HCT116 (cell line): ENCODE measurements at regions not wholly inside any gene's neighbourhood (a gene's known extent, or its start where the extent isn't known, plus 50 kb on each side); places are given as distances from the start of the nearest gene placed in this dataset.

Experiments
- ATAC-seq: fragments of 200-7000 bp; cut with Tn5 transposase; 2 replicates; pipeline ENCODE4 v1.9.1; 2020; ENCODE audit warnings: mild to moderate bottlenecking, moderate library complexity
- BruUV-seq: library from RNA; stranded (reverse); fragments of 400-500 nt; replicated peaks from 2 replicates; lab custom pipeline; 2021; lab: Mats Ljungman, UMichigan
- CTCF ChIA-PET: fragments of 300-600 bp; sonication (Branson Sonifier 250); formaldehyde crosslinking; loops from one replicate; lab custom pipeline; 2021; ENCODE audit warnings: antibody characterized with exemption; lab: Charles Lee
- POLR2A ChIA-PET: fragments of 300-600, 350-600 bp; sonication (Branson Sonifier 250); formaldehyde crosslinking; loops from one replicate; lab custom pipeline; 2021; ENCODE audit warnings: antibody characterized with exemption; lab: Charles Lee
- RAD21 ChIA-PET, 2 experiments: fragments of 300-600 bp; sonication (Branson Sonifier 250); formaldehyde crosslinking; loops; one replicate each; lab custom pipeline; 2023; ENCODE audit warnings: low total read pairs in 2 of 2; ENCODE audit not compliant: uncharacterized antibody in 2 of 2, unreplicated experiment in 2 of 2, low non-redundant PET in 1 of 2; lab: Charles Lee
- DNase-seq: peaks from one replicate; pipeline ENCODE4 v3.0.0-alpha.2; 2010; ENCODE audit warnings: low read depth, low spot score
- H2AFZ ChIP-seq: fragments of 200-600 bp; shearing (Covaris generic), sonication (generic); 2 replicates; pipeline ENCODE4 v1.6.1; 2017; ENCODE audit warnings: low read depth, mixed run types, mixed read lengths, antibody characterized with exemption, low read length; ENCODE audit not compliant: poor library complexity, severe bottlenecking
- H3K27ac ChIP-seq: 2 replicates; pipeline ENCODE4 v1.5.1; 2012; ENCODE audit warnings: low read depth, low read length
- H3K27me3 ChIP-seq: fragments of 200-600 bp; sonication (generic); 2 replicates; pipeline ENCODE4 v1.6.1; 2016; ENCODE audit warnings: mixed run types, low read length, mixed read lengths; ENCODE audit not compliant: insufficient read depth
- H3K36me3 ChIP-seq, 2 experiments: fragments of 200-500 bp in 1 of 2; fragments of 200-600 bp in 1 of 2; sonication (Bioruptor generic) in 1 of 2; sonication (generic) in 1 of 2; 2 replicates each; pipeline versions ENCODE4 v1.5.1 to v1.6.1; 2014 to 2016; ENCODE audit warnings: low read length in 2 of 2, inconsistent platforms in 1 of 2, mixed read lengths in 1 of 2, mixed run types in 1 of 2; ENCODE audit not compliant: insufficient read depth in 2 of 2, control insufficient read depth in 1 of 2
- H3K4me1 ChIP-seq, 2 experiments: fragments of 200-600 bp in 1 of 2; sonication (generic) in 1 of 2; 2 replicates each; pipeline versions ENCODE4 v1.5.1 to v1.6.1; 2012 to 2017; ENCODE audit warnings: low read length in 2 of 2, inconsistent platforms in 1 of 2, mild to moderate bottlenecking in 1 of 2, mixed read lengths in 1 of 2, mixed run types in 1 of 2, moderate library complexity in 1 of 2; ENCODE audit not compliant: insufficient read depth in 2 of 2, control insufficient read depth in 1 of 2
- H3K4me2 ChIP-seq: fragments of 200-600 bp; sonication (generic); 2 replicates; pipeline ENCODE4 v1.6.1; 2017; ENCODE audit warnings: mixed run types, low read length, mixed read lengths
- H3K4me3 ChIP-seq, 2 experiments: fragments of 200-600 bp in 1 of 2; sonication (generic) in 1 of 2; replicated peaks in 1 of 2; 2 replicates each; pipeline ENCODE4 v1.5.1; 2011 to 2016; ENCODE audit warnings: low read length in 2 of 2, control low read depth in 1 of 2, low read depth in 1 of 2, mild to moderate bottlenecking in 1 of 2, mixed read lengths in 1 of 2, mixed run types in 1 of 2
- H3K79me2 ChIP-seq: fragments of 200-600 bp; sonication (generic); 2 replicates; pipeline ENCODE4 v1.6.1; 2017; ENCODE audit warnings: mild to moderate bottlenecking, mixed run types, low read length, moderate library complexity, mixed read lengths; ENCODE audit not compliant: insufficient read depth
- H3K9ac ChIP-seq: fragments of 200-600 bp; sonication (generic); 2 replicates; pipeline ENCODE4 v1.6.1; 2016; ENCODE audit warnings: low read length, mixed read lengths
- H3K9me2 ChIP-seq: fragments of 200-600 bp; sonication (generic), shearing (Covaris generic); 2 replicates; pipeline ENCODE4 v1.6.1; 2017; ENCODE audit warnings: mixed run types, mild to moderate bottlenecking, moderate library complexity; ENCODE audit not compliant: insufficient read depth
- H3K9me3 ChIP-seq, 2 experiments: fragments of 200-500 bp in 1 of 2; fragments of 200-600 bp in 1 of 2; sonication (Bioruptor generic) in 1 of 2; sonication (generic) in 1 of 2; 2 replicates each; pipeline ENCODE4 v1.6.1; 2014 to 2017; ENCODE audit warnings: low read length in 2 of 2, mixed read lengths in 2 of 2, inconsistent platforms in 1 of 2, low read depth in 1 of 2, mild to moderate bottlenecking in 1 of 2, mixed run types in 1 of 2, moderate library complexity in 1 of 2; ENCODE audit not compliant: control insufficient read depth in 1 of 2, insufficient read depth in 1 of 2
- H4K20me1 ChIP-seq: fragments of 200-600 bp; sonication (generic), shearing (Covaris generic); 2 replicates; pipeline ENCODE4 v1.6.1; 2017; ENCODE audit warnings: mixed run types, mild to moderate bottlenecking, moderate library complexity; ENCODE audit not compliant: insufficient read depth
- CBX3 ChIP-seq: IDR thresholded peaks from 2 replicates; pipeline ENCODE4 v1.6.1; 2012; ENCODE audit warnings: low read depth
- EGR1 ChIP-seq: IDR thresholded peaks from 2 replicates; pipeline ENCODE4 v1.6.1; 2012; ENCODE audit warnings: low read depth
- ELF1 ChIP-seq: IDR thresholded peaks from 2 replicates; pipeline ENCODE4 v1.6.1; 2012; ENCODE audit warnings: low read depth, borderline replicate concordance
- EZH2 ChIP-seq: fragments of 200-600 bp; sonication (generic); IDR thresholded peaks from 2 replicates; pipeline ENCODE4 v1.6.1; 2017; ENCODE audit warnings: antibody characterized with exemption, mixed run types
- EZH2phosphoT487 ChIP-seq: fragments of 200-600 bp; IDR thresholded peaks from 2 replicates; pipeline ENCODE4 v1.6.1; 2018; ENCODE audit warnings: antibody characterized with exemption, borderline replicate concordance
- JUND ChIP-seq: IDR thresholded peaks from 2 replicates; pipeline ENCODE4 v1.6.1; 2012
- REST ChIP-seq: IDR thresholded peaks from 2 replicates; pipeline ENCODE4 v1.6.1; 2012; ENCODE audit warnings: low read depth
- SIN3A ChIP-seq: IDR thresholded peaks from 2 replicates; pipeline ENCODE4 v1.6.1; 2012; ENCODE audit warnings: low read depth
- SRF ChIP-seq: IDR thresholded peaks from 2 replicates; pipeline ENCODE4 v1.6.1; 2012; ENCODE audit warnings: low read depth
- TCF7L2 ChIP-seq: IDR thresholded peaks from 2 replicates; pipeline ENCODE4 v1.7.0; 2011; ENCODE audit warnings: borderline replicate concordance, inconsistent platforms; ENCODE audit not compliant: insufficient read depth, insufficient read length; ENCODE audit errors: extremely low read depth
- YY1 ChIP-seq: IDR thresholded peaks from 2 replicates; pipeline ENCODE4 v1.6.1; 2011; ENCODE audit warnings: low read length, low read depth, moderate library complexity, mild to moderate bottlenecking; ENCODE audit not compliant: insufficient replicate concordance; ENCODE audit errors: extremely low read depth
- ZBTB33 ChIP-seq: IDR thresholded peaks from 2 replicates; pipeline ENCODE4 v1.6.1; 2011; ENCODE audit warnings: mild to moderate bottlenecking, low read length, moderate library complexity; ENCODE audit not compliant: insufficient replicate concordance; ENCODE audit errors: extremely low read depth
- ZNF274 ChIP-seq: fragments of 200-500 bp; sonication (Bioruptor generic); IDR thresholded peaks from 2 replicates; pipeline ENCODE4 v1.6.1; 2014; ENCODE audit warnings: mild to moderate bottlenecking, low read depth, low read length, inconsistent platforms
- intact Hi-C: fragments of 100-400 bp; cut with micrococcal nuclease; formaldehyde crosslinking; loops from 2 replicates; pipeline ENCODE4 v1.10.0; 2022
- TF ChIP-seq, protein P1 (sequence below): IDR thresholded peaks from 2 replicates; pipeline ENCODE4 v1.6.1; 2012

DNA sequence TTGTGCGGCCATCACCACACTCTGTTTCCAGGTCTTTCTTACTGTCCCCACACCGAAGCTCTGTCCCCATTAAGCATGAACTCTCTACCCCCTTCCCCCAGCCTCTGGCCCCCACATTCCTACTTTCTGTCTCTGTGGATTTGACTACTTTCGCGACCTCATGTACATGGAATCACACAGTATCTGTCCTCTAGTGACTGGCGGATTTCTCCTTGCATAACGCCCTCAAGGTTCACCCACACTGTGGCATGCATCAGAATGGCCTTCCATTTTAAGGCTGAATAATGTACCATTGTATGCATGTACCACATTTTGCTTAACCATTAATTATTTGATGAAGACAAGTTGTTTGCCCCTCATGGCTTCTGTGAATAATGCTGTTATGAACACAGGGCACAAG lies 467.6 kb upstream of the HS6ST1 start (continued):
- TF ChIP-seq REST (no peak), EGR1 (no peak), YY1 (no peak), ZNF274 (no peak), JUND (no peak)
- TF ChIP-seq, protein P1, sequence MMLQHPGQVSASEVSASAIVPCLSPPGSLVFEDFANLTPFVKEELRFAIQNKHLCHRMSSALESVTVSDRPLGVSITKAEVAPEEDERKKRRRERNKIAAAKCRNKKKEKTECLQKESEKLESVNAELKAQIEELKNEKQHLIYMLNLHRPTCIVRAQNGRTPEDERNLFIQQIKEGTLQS, result no peak

DNA sequence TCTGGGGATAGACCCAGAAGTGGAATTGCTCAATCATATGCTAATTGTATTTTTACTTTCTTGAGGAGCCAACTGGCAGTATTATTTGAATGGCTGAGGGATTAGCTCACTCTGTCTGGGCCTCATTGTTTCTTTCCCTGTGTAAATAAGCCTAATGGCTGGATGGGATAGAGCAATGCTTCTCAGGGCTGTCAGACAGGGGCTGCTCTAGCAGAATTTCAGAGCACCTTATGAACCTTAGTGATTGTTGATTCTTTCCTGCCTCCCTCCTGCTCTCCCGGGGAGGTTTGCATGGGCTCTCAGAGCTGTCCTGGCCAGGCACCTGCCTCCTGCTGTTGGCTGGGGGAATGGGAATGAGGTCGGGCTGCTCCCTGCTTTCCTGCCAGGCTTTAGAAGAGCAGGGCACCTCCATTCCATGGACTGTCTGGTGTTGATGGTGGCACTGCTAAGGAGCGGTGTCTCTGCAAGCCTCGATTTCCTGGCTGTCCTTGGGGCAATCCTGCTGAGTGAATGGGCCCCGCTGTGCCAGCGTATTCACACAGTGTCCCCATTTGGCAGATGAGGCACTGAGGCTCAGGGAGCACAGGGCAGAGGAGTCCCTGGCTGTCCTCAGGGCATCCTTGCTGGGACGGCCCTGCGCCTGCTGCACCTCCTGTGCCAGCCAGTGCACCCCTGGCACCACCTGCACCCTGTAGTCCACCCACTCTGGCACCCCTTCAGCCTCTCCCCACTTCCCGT lies 468.2 kb upstream of the HS6ST1 start:
- peaks cover 23% of the 10 kb centered on the region; the same call in 1 of the 2 replicates for H3K27me3 ChIP-seq
- intact Hi-C loops, result no loop called here
- POLR2A ChIA-PET, result no interaction called here
- no peak overlapping the region for H3K4me3 ChIP-seq
- H3K4me1 ChIP-seq, result no peaks in the 10 kb centered on the region
- H3K4me2 ChIP-seq, result no peak overlapping the region
- no peaks in the 10 kb centered on the region for H4K20me1 ChIP-seq
- CTCF ChIA-PET, result no interaction called here
- H3K27ac ChIP-seq, result no peak overlapping the region
- no peaks in the 10 kb centered on the region for H3K9me3 ChIP-seq
- RAD21 ChIA-PET, result no interaction called here
- no peak overlapping the region for H2AFZ ChIP-seq
- no peak overlapping the region for H3K9ac ChIP-seq
- no peaks in the 10 kb centered on the region for H3K79me2 ChIP-seq
- H3K9me2 ChIP-seq, result no peaks in the 10 kb centered on the region
- no peak for DNase-seq
- H3K36me3 ChIP-seq, result no peaks in the 10 kb centered on the region
- ATAC-seq, result peak; percentile 47; the same call in 1 of the 2 replicates
- BruUV-seq, result no TSS peak
- TF ChIP-seq ELF1 (no peak), CBX3 (no peak), SRF (no peak), YY1 (no peak), TCF7L2 (no peak), EGR1 (no peak), ZBTB33 (no peak), SIN3A (no peak), ZNF274 (no peak), REST (no peak), EZH2phosphoT487 (no peak), EZH2 (no peak)
